H1 (cell line): ENCODE measurements at regions not wholly inside any gene's neighbourhood (a gene's known extent, or its start where the extent isn't known, plus 50 kb on each side); places are given as distances from the start of the nearest gene placed in this dataset.

Experiments
- CTCF ChIA-PET: fragments of 300-600 bp; sonication (Branson Sonifier 250); formaldehyde crosslinking; loops from one replicate; lab custom pipeline; 2021; ENCODE audit not compliant: partially characterized antibody; lab: Charles Lee
- POLR2A ChIA-PET: fragments of 300-600 bp; sonication (Branson Sonifier 250); formaldehyde crosslinking; loops from one replicate; lab custom pipeline; 2021; ENCODE audit warnings: inconsistent platforms; ENCODE audit not compliant: partially characterized antibody; lab: Charles Lee
- DNase-seq, 2 experiments: peaks; one replicate each; pipeline versions ENCODE4 v3.0.0 to v3.0.0-alpha.2; 2010 to 2022; ENCODE audit warnings: low spot score in 2 of 2, low read depth in 1 of 2, mixed read lengths in 1 of 2
- FAIRE-seq: peaks from 2 replicates; lab custom pipeline; 2011; peaks lifted over from hg19 to GRCh38; lab: Jason Lieb, UNC
- H2AFZ ChIP-seq: 2 replicates; pipeline ENCODE4 v1.8.1; 2012; ENCODE audit warnings: low read length, inconsistent platforms
- H2AK5ac ChIP-seq: 2 replicates; pipeline ENCODE4 v1.6.1; 2013; ENCODE audit warnings: low read depth, low read length
- H2BK120ac ChIP-seq: replicated peaks from 2 replicates; pipeline ENCODE3; 2013; ENCODE audit warnings: low read depth, low read length, inconsistent platforms
- H2BK12ac ChIP-seq: 2 replicates; pipeline ENCODE4 v1.6.1; 2013; ENCODE audit warnings: low read depth, low read length
- H2BK15ac ChIP-seq: 2 replicates; pipeline ENCODE4 v1.6.1; 2013; ENCODE audit warnings: low read length
- H2BK20ac ChIP-seq: 2 replicates; pipeline ENCODE4 v1.6.1; 2013; ENCODE audit warnings: low read length
- H2BK5ac ChIP-seq: 2 replicates; pipeline ENCODE4 v1.6.1; 2013; ENCODE audit warnings: low read depth, low read length
- H3K14ac ChIP-seq: 2 replicates; pipeline ENCODE4 v1.6.1; 2013; ENCODE audit warnings: inconsistent platforms; ENCODE audit not compliant: insufficient read length
- H3K18ac ChIP-seq: 2 replicates; pipeline ENCODE4 v1.6.1; 2013; ENCODE audit warnings: low read length; ENCODE audit errors: extremely low read depth
- H3K23ac ChIP-seq: 2 replicates; pipeline ENCODE4 v1.6.1; 2013; ENCODE audit warnings: inconsistent platforms; ENCODE audit not compliant: insufficient read length
- H3K23me2 ChIP-seq: 2 replicates; pipeline ENCODE4 v1.6.1; 2013; ENCODE audit warnings: low read depth, low read length
- H3K27ac ChIP-seq: 2 replicates; pipeline ENCODE4 v1.6.1; 2011; ENCODE audit warnings: low read depth, low read length, inconsistent platforms
- H3K27me3 ChIP-seq, 4 experiments: replicated peaks in 1 of 4; 1 replicate in 1 of 4; 2 replicates in 3 of 4; pipeline versions ENCODE4 v1.6.1 to v1.8.1; 2011 to 2013; ENCODE audit warnings: low read length in 3 of 4, mild to moderate bottlenecking in 3 of 4, inconsistent platforms in 2 of 4, mixed read lengths in 2 of 4, moderate library complexity in 1 of 4; ENCODE audit not compliant: control insufficient read depth in 3 of 4, insufficient read depth in 3 of 4; ENCODE audit errors: extremely low read depth in 1 of 4
- H3K36me3 ChIP-seq, 4 experiments: 2 replicates each; pipeline versions ENCODE4 v1.6.1 to v1.8.1; 2011 to 2013; ENCODE audit warnings: mild to moderate bottlenecking in 4 of 4, low read length in 3 of 4, moderate library complexity in 2 of 4, control low read depth in 1 of 4, inconsistent platforms in 1 of 4; ENCODE audit not compliant: insufficient read depth in 4 of 4, control insufficient read depth in 2 of 4
- H3K4ac ChIP-seq: replicated peaks from 2 replicates; pipeline ENCODE3; 2013; ENCODE audit warnings: low read length, low read depth, mixed read lengths, inconsistent platforms; ENCODE audit not compliant: insufficient read length
- H3K4me1 ChIP-seq, 4 experiments: replicated peaks in 1 of 4; 1 replicate in 1 of 4; 2 replicates in 3 of 4; pipeline versions ENCODE4 v1.6.1 to v1.8.1; 2011 to 2013; ENCODE audit warnings: low read length in 3 of 4, inconsistent platforms in 2 of 4, mixed read lengths in 1 of 4; ENCODE audit not compliant: insufficient read depth in 4 of 4, control insufficient read depth in 3 of 4
- H3K4me2 ChIP-seq, 2 experiments: 2 replicates each; pipeline versions ENCODE4 v1.6.1 to v1.8.1; 2011 to 2013; ENCODE audit warnings: low read depth in 2 of 2, low read length in 2 of 2, control low read depth in 1 of 2, inconsistent platforms in 1 of 2, mild to moderate bottlenecking in 1 of 2; ENCODE audit not compliant: insufficient read depth in 1 of 2
- H3K4me3 ChIP-seq, 4 experiments: fragments of 200-600, 300-600 bp in 1 of 4; sonication (generic), shearing (Covaris generic), sonication (Bioruptor Twin) in 1 of 4; 2 replicates each; pipeline versions ENCODE4 v1.5.1 to v1.8.1; 2011 to 2016; ENCODE audit warnings: low read length in 4 of 4, low read depth in 3 of 4, control low read depth in 2 of 4, inconsistent platforms in 2 of 4, mild to moderate bottlenecking in 2 of 4, mixed read lengths in 1 of 4, moderate library complexity in 1 of 4; ENCODE audit not compliant: insufficient read depth in 2 of 4; ENCODE audit errors: extremely low read depth in 1 of 4
- H3K56ac ChIP-seq: replicated peaks from 2 replicates; pipeline ENCODE3; 2013; ENCODE audit warnings: low read depth, mild to moderate bottlenecking, mixed read lengths, low read length, inconsistent platforms; ENCODE audit not compliant: insufficient read length
- H3K79me1 ChIP-seq: 2 replicates; pipeline ENCODE4 v1.6.1; 2013; ENCODE audit warnings: low read depth, low read length, control low read depth
- H3K79me2 ChIP-seq, 2 experiments: 2 replicates each; pipeline versions ENCODE4 v1.6.1 to v1.8.1; 2012 to 2013; ENCODE audit warnings: low read length in 2 of 2, mild to moderate bottlenecking in 2 of 2, inconsistent platforms in 1 of 2; ENCODE audit not compliant: insufficient read depth in 2 of 2, control insufficient read depth in 1 of 2
- H3K9ac ChIP-seq, 4 experiments: replicated peaks in 1 of 4; 1 replicate in 1 of 4; 2 replicates in 3 of 4; pipeline versions ENCODE4 v1.6.1 to v1.8.1; 2011 to 2013; ENCODE audit warnings: low read depth in 3 of 4, low read length in 3 of 4, control low read depth in 2 of 4, mild to moderate bottlenecking in 2 of 4, moderate library complexity in 2 of 4, inconsistent platforms in 1 of 4; ENCODE audit errors: extremely low read depth in 1 of 4
- H3K9me3 ChIP-seq, 2 experiments: 2 replicates each; pipeline versions ENCODE4 v1.6.1 to v1.8.1; 2012 to 2013; ENCODE audit warnings: mild to moderate bottlenecking in 2 of 2, moderate library complexity in 2 of 2, control low read depth in 1 of 2, inconsistent platforms in 1 of 2, low read depth in 1 of 2, low read length in 1 of 2, mixed read lengths in 1 of 2; ENCODE audit not compliant: insufficient read depth in 2 of 2
- H4K20me1 ChIP-seq, 2 experiments: replicated peaks in 1 of 2; 2 replicates each; pipeline versions ENCODE3 to v1.8.1; 2011 to 2013; ENCODE audit warnings: inconsistent platforms in 2 of 2, low read length in 2 of 2, mild to moderate bottlenecking in 1 of 2; ENCODE audit not compliant: insufficient read depth in 2 of 2, control insufficient read depth in 1 of 2
- H4K5ac ChIP-seq: 2 replicates; pipeline ENCODE4 v1.6.1; 2013; ENCODE audit warnings: low read length, low read depth, mixed read lengths, inconsistent platforms; ENCODE audit not compliant: insufficient read length
- H4K8ac ChIP-seq: 2 replicates; pipeline ENCODE4 v1.8.0; 2013; ENCODE audit warnings: mild to moderate bottlenecking, moderate library complexity, low read length, inconsistent platforms; ENCODE audit not compliant: insufficient read depth; ENCODE audit errors: extremely low read depth
- H4K91ac ChIP-seq: replicated peaks from 2 replicates; pipeline ENCODE3; 2013; ENCODE audit warnings: low read length, mixed read lengths, inconsistent platforms; ENCODE audit not compliant: insufficient read length
- ATF3 ChIP-seq: IDR thresholded peaks from 2 replicates; pipeline ENCODE4 v1.6.1; 2011; ENCODE audit warnings: low read depth, mild to moderate bottlenecking, low read length; ENCODE audit not compliant: insufficient read depth
- CTBP2 ChIP-seq: IDR thresholded peaks from 2 replicates; pipeline ENCODE4 v1.7.0; 2011; ENCODE audit warnings: borderline replicate concordance, mild to moderate bottlenecking, moderate library complexity, mixed read lengths, low read length; ENCODE audit not compliant: insufficient read depth, insufficient read length
- CTCF ChIP-seq, 3 experiments: IDR thresholded peaks; 1 replicate in 2 of 3; 2 replicates in 1 of 3; pipeline versions ENCODE4 v1.5.1 to v1.6.1; 2011; ENCODE audit warnings: low read length in 3 of 3, mild to moderate bottlenecking in 3 of 3, inconsistent platforms in 2 of 3, low read depth in 1 of 3, moderate library complexity in 1 of 3; ENCODE audit not compliant: insufficient read depth in 1 of 3; ENCODE audit errors: control extremely low read depth in 1 of 3
- EGR1 ChIP-seq: IDR thresholded peaks from 2 replicates; pipeline ENCODE4 v1.6.1; 2011; ENCODE audit warnings: low read depth, low read length, borderline replicate concordance
- KDM5A ChIP-seq: fragments of 200-600 bp; IDR thresholded peaks from 2 replicates; pipeline ENCODE4 v1.7.1; 2012; ENCODE audit warnings: mild to moderate bottlenecking, low read length, inconsistent platforms, mixed read lengths
- MAX ChIP-seq: IDR thresholded peaks from 2 replicates; pipeline ENCODE4 v1.6.1; 2012; ENCODE audit warnings: inconsistent platforms
- NANOG ChIP-seq: IDR thresholded peaks from 2 replicates; pipeline ENCODE4 v1.6.1; 2011; ENCODE audit warnings: low read length, low read depth, mild to moderate bottlenecking, inconsistent platforms; ENCODE audit not compliant: insufficient read depth, poor library complexity, severe bottlenecking
- RXRA ChIP-seq: IDR thresholded peaks from 2 replicates; pipeline ENCODE4 v1.6.1; 2011; ENCODE audit warnings: low read depth, mild to moderate bottlenecking, low read length, moderate library complexity; ENCODE audit not compliant: insufficient read depth
- SRF ChIP-seq: IDR thresholded peaks from 2 replicates; pipeline ENCODE4 v1.6.1; 2011; ENCODE audit warnings: mild to moderate bottlenecking, low read depth, low read length, moderate library complexity
- TAF1 ChIP-seq: IDR thresholded peaks from 2 replicates; pipeline ENCODE4 v1.6.1; 2011; ENCODE audit warnings: mild to moderate bottlenecking, low read depth, low read length
- TCF12 ChIP-seq: IDR thresholded peaks from 2 replicates; pipeline ENCODE4 v1.6.1; 2011; ENCODE audit warnings: low read depth, mild to moderate bottlenecking, low read length
- ZNF274 ChIP-seq: IDR thresholded peaks from 2 replicates; pipeline ENCODE4 v1.7.0; 2012; ENCODE audit warnings: low read length, borderline replicate concordance; ENCODE audit errors: extremely low read depth
- WGBS, 2 experiments: shearing (Covaris generic) in 1 of 2; methylation state at CpG; one replicate each; pipeline versions ENCODE4 v1.1.6 to v1.1.7; 2013 to 2015; ENCODE audit warnings: low lambda C conversion rate in 2 of 2, mixed read lengths in 2 of 2, inconsistent platforms in 1 of 2, low coverage in 1 of 2, missing lambda C conversion rate in 1 of 2; ENCODE audit not compliant: insufficient replicate concordance in 2 of 2, insufficient coverage in 1 of 2, insufficient read length in 1 of 2; ENCODE audit errors: extremely low coverage in 1 of 2, missing lambda C conversion rate in 1 of 2; 5-methylcytosine and 5-hydroxymethylcytosine counted together

- H2BK15ac ChIP-seq = no peak overlapping the region
- no peak overlapping the region for H4K8ac ChIP-seq
- no peak overlapping the region for H2AK5ac ChIP-seq
- no peak overlapping the region for H2BK5ac ChIP-seq
- H3K23me2 ChIP-seq = no peaks in the 10 kb centered on the region
- no peaks in the 10 kb centered on the region for H3K79me2 ChIP-seq
- H3K56ac ChIP-seq = no peak overlapping the region
- ChIA-PET POLR2A (no interaction called here), CTCF (no interaction called here)
- no peak overlapping the region for H3K27ac ChIP-seq
- H2AFZ ChIP-seq = no peak overlapping the region
- no peak overlapping the region for H3K23ac ChIP-seq
- FAIRE-seq = no peak
- H3K9me3 ChIP-seq = no peaks in the 10 kb centered on the region
- DNase-seq = no peak
- H4K5ac ChIP-seq = no peak overlapping the region
- 81% methylated on average over 1 of the region's 1 CpG; no CpG with 5 or more reads in 1 of the 2 experiments for WGBS, 2 experiments
- H3K4me2 ChIP-seq = no peak overlapping the region
- no peak overlapping the region for H2BK120ac ChIP-seq
- H3K36me3 ChIP-seq = no peaks in the 10 kb centered on the region
- no peaks in the 10 kb centered on the region for H3K27me3 ChIP-seq
- H3K14ac ChIP-seq = no peak overlapping the region
- H3K18ac ChIP-seq = no peak overlapping the region
- H3K9ac ChIP-seq = no peak overlapping the region
- H3K4me3 ChIP-seq = no peak overlapping the region
- no peaks in the 10 kb centered on the region for H3K79me1 ChIP-seq
- H4K20me1 ChIP-seq = no peaks in the 10 kb centered on the region
- no peak overlapping the region for H2BK20ac ChIP-seq
- H2BK12ac ChIP-seq = no peak overlapping the region
- H4K91ac ChIP-seq = no peak overlapping the region
- no peak for TF ChIP-seq EGR1
- no peak for TF ChIP-seq CTCF (IDR thresholded peaks at IDR 0.05; ENCODE audit: control extremely low read depth in 1 of 3, insufficient read depth in 1 of 3, low read depth in 1 of 3, low read length in 3 of 3)
- TF ChIP-seq TAF1 = no peak
- TF ChIP-seq SRF = no peak
- TF ChIP-seq MAX = no peak
- no peak for TF ChIP-seq CTBP2
- no peak for TF ChIP-seq ZNF274
- no peak for TF ChIP-seq NANOG
- no peak for TF ChIP-seq RXRA
- no peak for TF ChIP-seq ATF3
- no peak for TF ChIP-seq KDM5A
- TF ChIP-seq TCF12 = no peak
- H3K4ac ChIP-seq = no peak overlapping the region
- H3K4me1 ChIP-seq = no peaks in the 10 kb centered on the region
Measured at GRCh38 chr15:37819191-37819590, 115.2 kb upstream of the TMCO5A start.
